GM13977 (cell line): ENCODE measurements at regions not wholly inside any gene's neighbourhood (a gene's known extent, or its start where the extent isn't known, plus 50 kb on each side); places are given as distances from the start of the nearest gene placed in this dataset.

Experiments used
- DNase-seq: peaks from one replicate; pipeline ENCODE4 v3.0.0; 2012; ENCODE audit warnings: low spot score
- in situ Hi-C: fragments of 300-500 bp; cut with MboI; formaldehyde crosslinking; loops from one replicate; pipeline ENCODE4 v1.12.0; 2022; ENCODE audit warnings: low sequenced_read_pairs, low pct_unique_long_range_greater_than_20kb, mixed read lengths, inconsistent platforms; ENCODE audit not compliant: unreplicated experiment
- TF ChIP-seq, protein P1 (sequence below): IDR thresholded peaks from 2 replicates; pipeline ENCODE4 v1.5.1; 2012; ENCODE audit warnings: mild to moderate bottlenecking, control low read depth; ENCODE audit not compliant: insufficient read depth; ENCODE audit errors: extremely low read depth, missing control alignments

DNA sequence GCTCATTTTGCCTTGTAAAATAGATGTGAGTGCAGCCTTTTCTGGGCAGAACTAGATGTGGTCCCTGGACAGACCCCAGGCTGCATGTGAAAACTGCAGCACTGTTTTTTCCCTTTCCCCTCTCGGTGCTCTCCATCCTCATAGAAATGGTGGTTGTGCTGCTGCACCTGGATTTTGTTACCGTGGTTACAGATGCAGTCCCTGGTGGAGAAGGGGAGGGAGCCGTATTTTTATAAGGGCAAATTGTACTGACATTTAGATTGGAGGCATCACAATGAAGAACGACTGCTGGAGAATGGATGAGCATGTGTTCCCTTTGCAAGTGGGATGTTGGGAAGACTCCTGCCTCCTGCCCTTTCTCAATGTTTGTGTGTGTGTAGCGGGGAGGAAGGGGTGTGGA is 469.9 kb downstream of the CCSER2 start:
- in situ Hi-C loops: no loop called here
- TF ChIP-seq, protein P1, sequence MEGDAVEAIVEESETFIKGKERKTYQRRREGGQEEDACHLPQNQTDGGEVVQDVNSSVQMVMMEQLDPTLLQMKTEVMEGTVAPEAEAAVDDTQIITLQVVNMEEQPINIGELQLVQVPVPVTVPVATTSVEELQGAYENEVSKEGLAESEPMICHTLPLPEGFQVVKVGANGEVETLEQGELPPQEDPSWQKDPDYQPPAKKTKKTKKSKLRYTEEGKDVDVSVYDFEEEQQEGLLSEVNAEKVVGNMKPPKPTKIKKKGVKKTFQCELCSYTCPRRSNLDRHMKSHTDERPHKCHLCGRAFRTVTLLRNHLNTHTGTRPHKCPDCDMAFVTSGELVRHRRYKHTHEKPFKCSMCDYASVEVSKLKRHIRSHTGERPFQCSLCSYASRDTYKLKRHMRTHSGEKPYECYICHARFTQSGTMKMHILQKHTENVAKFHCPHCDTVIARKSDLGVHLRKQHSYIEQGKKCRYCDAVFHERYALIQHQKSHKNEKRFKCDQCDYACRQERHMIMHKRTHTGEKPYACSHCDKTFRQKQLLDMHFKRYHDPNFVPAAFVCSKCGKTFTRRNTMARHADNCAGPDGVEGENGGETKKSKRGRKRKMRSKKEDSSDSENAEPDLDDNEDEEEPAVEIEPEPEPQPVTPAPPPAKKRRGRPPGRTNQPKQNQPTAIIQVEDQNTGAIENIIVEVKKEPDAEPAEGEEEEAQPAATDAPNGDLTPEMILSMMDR: no peak
- DNase-seq: no peak

DNA sequence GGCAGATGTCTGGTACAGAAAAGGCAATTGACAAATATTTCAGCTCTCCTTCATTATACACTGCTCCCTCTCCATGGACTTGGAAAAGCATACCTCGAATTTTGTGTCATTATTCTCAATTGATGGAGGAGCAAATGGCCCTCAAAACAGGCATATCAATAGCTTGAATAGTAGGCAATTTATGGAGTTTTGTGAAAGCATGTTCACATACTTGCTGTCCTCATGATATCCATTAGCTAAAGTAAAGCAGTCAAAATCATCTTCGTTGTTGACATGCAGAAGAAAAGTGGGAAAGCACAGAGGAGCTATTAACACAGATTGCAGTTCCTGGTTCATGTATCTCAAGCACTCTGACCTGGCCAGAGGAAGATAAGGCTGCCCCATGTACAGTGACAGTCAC is 472.8 kb downstream of the CCSER2 start:
- TF ChIP-seq, protein P1: no peak
- DNase-seq: no peak
- in situ Hi-C loops: no loop called here

DNA sequence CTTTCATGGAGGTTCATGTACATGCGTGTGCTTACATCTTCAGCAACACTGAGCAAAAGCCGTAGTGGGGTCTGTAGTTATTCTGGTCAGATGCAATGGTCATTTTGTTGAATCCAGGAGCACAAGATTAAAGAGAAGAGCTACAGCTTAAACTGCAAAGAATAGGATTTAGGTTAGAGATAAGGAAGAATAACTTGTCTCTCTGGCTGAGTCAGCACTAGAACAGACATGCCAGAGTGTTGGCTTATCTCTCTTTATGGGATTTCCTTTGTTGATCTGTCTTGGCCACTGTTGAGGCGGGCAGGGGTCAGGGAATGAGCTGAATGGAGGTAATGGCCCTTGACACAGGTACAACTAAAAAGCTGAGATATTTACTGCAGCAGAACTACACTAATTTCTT is 473.5 kb downstream of the CCSER2 start:
- TF ChIP-seq, protein P1: no peak
- in situ Hi-C loops: no loop called here
- DNase-seq: no peak

DNA sequence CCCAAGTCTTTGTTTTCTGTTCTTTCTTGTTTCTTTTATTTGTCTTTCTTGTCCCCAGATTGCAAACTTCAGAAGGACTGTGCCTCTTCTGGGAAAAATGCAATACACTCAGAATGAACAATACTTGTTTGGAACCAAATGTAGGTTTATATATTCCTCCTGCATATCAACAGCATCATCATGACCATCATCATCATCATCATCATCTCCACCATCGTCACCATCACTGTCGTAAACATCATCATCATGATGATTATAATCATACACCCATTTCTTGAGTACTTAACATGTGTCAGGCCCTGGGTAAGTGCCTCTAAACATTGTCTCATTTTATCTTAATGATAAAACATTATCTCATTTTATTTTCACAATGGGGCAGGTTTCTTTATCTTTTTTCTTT is 476.8 kb downstream of the CCSER2 start:
- in situ Hi-C loops: no loop called here
- DNase-seq: no peak
- TF ChIP-seq, protein P1: no peak

DNA sequence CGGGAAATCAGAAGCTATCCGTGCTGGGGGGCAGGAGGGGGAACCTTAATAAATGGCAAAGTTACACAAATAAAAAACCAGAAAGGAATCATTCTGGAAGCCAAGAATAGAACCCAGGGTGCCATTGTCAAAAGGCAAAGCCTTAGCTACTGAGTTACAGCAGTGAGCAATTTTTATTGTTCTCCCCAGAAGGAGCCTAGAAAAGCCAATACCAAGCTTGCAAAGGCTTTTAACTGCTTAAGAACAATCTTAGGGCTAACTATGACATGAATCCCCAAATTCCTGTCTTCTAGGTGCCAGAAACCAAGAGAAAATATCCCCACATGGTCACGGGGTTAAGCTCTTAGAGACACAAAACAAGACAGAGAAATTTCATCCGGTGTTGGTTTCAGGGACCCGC is 482.7 kb downstream of the CCSER2 start:
- in situ Hi-C loops: no loop called here
- TF ChIP-seq, protein P1: no peak
- no peak for DNase-seq

DNA sequence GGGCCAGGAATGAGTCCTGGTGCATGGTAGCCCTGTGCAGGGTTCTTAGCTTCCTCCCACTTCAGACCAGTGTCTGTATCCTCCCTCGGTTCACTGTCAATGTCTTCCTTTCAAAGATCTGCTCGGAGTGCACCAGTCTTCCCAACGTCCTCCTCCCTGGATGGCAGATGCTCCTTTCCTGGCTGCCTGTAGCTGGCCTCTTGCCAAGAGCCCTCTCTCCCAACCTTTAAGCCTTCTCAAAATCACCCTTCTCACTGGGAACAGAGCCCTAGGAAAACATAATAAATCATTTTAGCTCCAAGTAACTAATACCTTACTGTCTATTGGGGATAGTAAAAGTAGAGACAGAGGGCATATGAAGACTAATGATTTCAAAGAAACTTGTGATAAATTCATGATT is 490.6 kb downstream of the CCSER2 start:
- no peak for DNase-seq
- TF ChIP-seq, protein P1: no peak
- in situ Hi-C loops: no loop called here

DNA sequence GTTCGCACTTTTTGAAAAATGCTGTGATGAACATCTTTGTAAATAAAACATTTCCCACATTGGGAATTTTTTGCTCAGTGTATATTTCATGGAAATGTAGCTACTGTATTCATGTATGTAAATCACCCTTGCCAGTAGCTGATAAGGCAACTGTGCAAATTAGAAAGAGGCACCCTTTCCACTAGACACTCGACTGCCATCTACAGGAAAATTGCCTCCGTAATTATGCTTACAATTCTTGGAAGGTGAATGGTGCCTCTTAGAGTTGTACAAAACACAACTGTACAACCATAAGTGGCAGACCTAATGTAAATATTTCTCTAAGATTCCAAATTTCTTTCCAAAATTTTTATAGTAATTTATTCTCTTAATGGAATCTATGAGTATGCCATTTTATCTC is 491.7 kb downstream of the CCSER2 start:
- in situ Hi-C loops: no loop called here
- no peak for DNase-seq
- TF ChIP-seq, protein P1: peak; percentile 18
